HEK293 (cell line): ENCODE measurements at regions not wholly inside any gene's neighbourhood (a gene's known extent, or its start where the extent isn't known, plus 50 kb on each side); places are given as distances from the start of the nearest gene placed in this dataset.

Experiments used
- CTCF ChIA-PET: fragments of 350-600 bp; formaldehyde crosslinking; extraction: SDS; loops from one replicate; lab custom pipeline; 2021; ENCODE audit warnings: antibody characterized with exemption; lab: Yijun Ruan, JAX
- POLR2A ChIA-PET: fragments of 300-600 bp; formaldehyde crosslinking; extraction: SDS; loops from one replicate; lab custom pipeline; 2020; ENCODE audit warnings: antibody characterized with exemption, inconsistent platforms; lab: Yijun Ruan, JAX
- H3K27ac ChIP-seq: fragments of 200-500 bp; sonication (Bioruptor generic); 2 replicates; pipeline ENCODE4 v1.5.1; 2014; ENCODE audit warnings: low read depth, low read length, control low read depth, inconsistent platforms; ENCODE audit errors: extremely low read depth
- H3K36me3 ChIP-seq, 2 experiments: fragments of 200-500 bp in 1 of 2; sonication (Bioruptor generic) in 1 of 2; 1 replicate in 1 of 2; 2 replicates in 1 of 2; pipeline ENCODE4 v1.5.1; 2014 to 2017; ENCODE audit warnings: inconsistent platforms in 2 of 2, low read length in 2 of 2; ENCODE audit not compliant: control insufficient read depth in 2 of 2, insufficient read depth in 1 of 2
- H3K4me1 ChIP-seq: fragments of 200-500 bp; sonication (Bioruptor generic); 2 replicates; pipeline ENCODE4 v1.5.1; 2014; ENCODE audit warnings: mild to moderate bottlenecking, low read length, inconsistent platforms; ENCODE audit not compliant: control insufficient read depth, insufficient read depth
- H3K4me3 ChIP-seq: 2 replicates; pipeline ENCODE4 v1.5.1; 2011; ENCODE audit warnings: low read depth, mild to moderate bottlenecking, control low read depth, low read length, moderate library complexity
- H3K9me3 ChIP-seq: fragments of 200-500 bp; sonication (Bioruptor generic); 2 replicates; pipeline ENCODE4 v1.5.1; 2014; ENCODE audit warnings: low read depth, low read length, inconsistent platforms; ENCODE audit not compliant: control insufficient read depth, insufficient read depth
- HOXA7 ChIP-seq: sonication (generic); formaldehyde crosslinking; IDR thresholded peaks from 2 replicates; pipeline ENCODE4 v1.8.1; 2022; ENCODE audit warnings: missing genetic modification reagents, borderline replicate concordance
- IKZF3 ChIP-seq: fragments of 450-650 bp; IDR thresholded peaks from 2 replicates; pipeline ENCODE4 v1.5.0; 2018; ENCODE audit warnings: missing biosample characterization, mild to moderate bottlenecking, missing genetic modification characterization, moderate library complexity
- KLF16 ChIP-seq: fragments of 450-650 bp; formaldehyde crosslinking; IDR thresholded peaks from 2 replicates; pipeline ENCODE4 v1.5.1; 2017; ENCODE audit warnings: missing biosample characterization, missing genetic modification characterization
- KLF7 ChIP-seq: fragments of 450-650 bp; formaldehyde crosslinking; IDR thresholded peaks from 2 replicates; pipeline ENCODE4 v1.5.1; 2016; ENCODE audit warnings: missing biosample characterization, missing genetic modification characterization, borderline replicate concordance
- KLF8 ChIP-seq: fragments of 450-650 bp; formaldehyde crosslinking; IDR thresholded peaks from 2 replicates; pipeline ENCODE4 v1.5.1; 2016; ENCODE audit warnings: missing biosample characterization, missing genetic modification characterization
- REPIN1 ChIP-seq: fragments of 450-650 bp; formaldehyde crosslinking; IDR thresholded peaks from 2 replicates; pipeline ENCODE4 v1.5.1; 2017; ENCODE audit warnings: missing biosample characterization, missing genetic modification characterization, low read depth
- SP3 ChIP-seq: fragments of 450-650 bp; formaldehyde crosslinking; IDR thresholded peaks from 2 replicates; pipeline ENCODE4 v1.5.1; 2016; ENCODE audit warnings: missing biosample characterization, missing genetic modification characterization
- TCF7L2 ChIP-seq: IDR thresholded peaks from 2 replicates; pipeline ENCODE4 v1.6.1; 2011; ENCODE audit warnings: low read depth, mild to moderate bottlenecking, inconsistent platforms, low read length, moderate library complexity, borderline replicate concordance
- ZNF133 ChIP-seq: fragments of 450-650 bp; formaldehyde crosslinking; IDR thresholded peaks from 2 replicates; pipeline ENCODE4 v1.5.1; 2016; ENCODE audit warnings: missing biosample characterization, missing genetic modification characterization
- ZNF214 ChIP-seq: fragments of 450-650 bp; formaldehyde crosslinking; IDR thresholded peaks from 2 replicates; pipeline ENCODE4 v1.5.1; 2017; ENCODE audit warnings: missing biosample characterization, mild to moderate bottlenecking, missing genetic modification characterization, borderline replicate concordance
- ZNF221 ChIP-seq: fragments of 450-650 bp; formaldehyde crosslinking; IDR thresholded peaks from 2 replicates; pipeline ENCODE4 v1.5.1; 2017; ENCODE audit warnings: missing biosample characterization, missing genetic modification characterization, borderline replicate concordance
- ZNF350 ChIP-seq: fragments of 450-650 bp; formaldehyde crosslinking; IDR thresholded peaks from 2 replicates; pipeline ENCODE4 v1.5.0; 2017; ENCODE audit warnings: missing biosample characterization, mild to moderate bottlenecking, missing genetic modification characterization
- ZNF544 ChIP-seq: fragments of 450-650 bp; formaldehyde crosslinking; IDR thresholded peaks from 2 replicates; pipeline ENCODE4 v1.5.0; 2017; ENCODE audit warnings: missing biosample characterization, missing genetic modification characterization
- ZNF585B ChIP-seq: fragments of 450-650 bp; formaldehyde crosslinking; IDR thresholded peaks from 2 replicates; pipeline ENCODE4 v1.5.1; 2016; ENCODE audit warnings: missing biosample characterization, missing genetic modification characterization
- ZNF596 ChIP-seq: fragments of 450-650 bp; IDR thresholded peaks from 2 replicates; pipeline ENCODE4 v1.5.0; 2018; ENCODE audit warnings: missing biosample characterization, mild to moderate bottlenecking, missing genetic modification characterization, moderate library complexity
- ZNF626 ChIP-seq: fragments of 450-650 bp; sonication (Bioruptor Pico); formaldehyde crosslinking; IDR thresholded peaks from 2 replicates; pipeline ENCODE4 v1.5.1; 2018; ENCODE audit warnings: missing biosample characterization, missing genetic modification characterization, inconsistent platforms
- ZNF629 ChIP-seq: fragments of 450-650 bp; formaldehyde crosslinking; IDR thresholded peaks from 2 replicates; pipeline ENCODE4 v1.5.1; 2017; ENCODE audit warnings: missing biosample characterization, missing genetic modification characterization
- ZNF654 ChIP-seq: fragments of 450-650 bp; formaldehyde crosslinking; IDR thresholded peaks from 2 replicates; pipeline ENCODE4 v1.5.1; 2016; ENCODE audit warnings: low read depth, missing biosample characterization, missing genetic modification characterization
- ZNF707 ChIP-seq: fragments of 450-650 bp; formaldehyde crosslinking; IDR thresholded peaks from 2 replicates; pipeline ENCODE4 v1.5.1; 2016; ENCODE audit warnings: missing biosample characterization, missing genetic modification characterization
- ZNF792 ChIP-seq: fragments of 450-650 bp; formaldehyde crosslinking; IDR thresholded peaks from 2 replicates; pipeline ENCODE4 v1.5.1; 2016; ENCODE audit warnings: missing biosample characterization, missing genetic modification characterization
- ZSCAN30 ChIP-seq: fragments of 450-650 bp; IDR thresholded peaks from 2 replicates; pipeline ENCODE4 v1.5.1; 2018; ENCODE audit warnings: missing biosample characterization, mild to moderate bottlenecking, missing genetic modification characterization, moderate library complexity
- TF ChIP-seq, protein P1 (sequence below): fragments of 450-650 bp; formaldehyde crosslinking; IDR thresholded peaks from 2 replicates; pipeline ENCODE4 v1.5.1; 2017; ENCODE audit warnings: missing biosample characterization, missing genetic modification characterization
- TF ChIP-seq, protein P2 (sequence below): fragments of 450-650 bp; formaldehyde crosslinking; IDR thresholded peaks from 2 replicates; pipeline ENCODE4 v1.5.1; 2016; ENCODE audit warnings: missing biosample characterization, missing genetic modification characterization
- TF ChIP-seq, protein P3 (sequence below): fragments of 450-650 bp; formaldehyde crosslinking; IDR thresholded peaks from 2 replicates; pipeline ENCODE4 v1.5.1; 2016; ENCODE audit warnings: missing biosample characterization, missing genetic modification characterization
- TF ChIP-seq, protein P4 (sequence below): fragments of 450-650 bp; formaldehyde crosslinking; optimal IDR thresholded peaks from 2 replicates; pipeline ENCODE3; 2016; ENCODE audit warnings: missing biosample characterization, mild to moderate bottlenecking, missing genetic modification characterization

DNA sequence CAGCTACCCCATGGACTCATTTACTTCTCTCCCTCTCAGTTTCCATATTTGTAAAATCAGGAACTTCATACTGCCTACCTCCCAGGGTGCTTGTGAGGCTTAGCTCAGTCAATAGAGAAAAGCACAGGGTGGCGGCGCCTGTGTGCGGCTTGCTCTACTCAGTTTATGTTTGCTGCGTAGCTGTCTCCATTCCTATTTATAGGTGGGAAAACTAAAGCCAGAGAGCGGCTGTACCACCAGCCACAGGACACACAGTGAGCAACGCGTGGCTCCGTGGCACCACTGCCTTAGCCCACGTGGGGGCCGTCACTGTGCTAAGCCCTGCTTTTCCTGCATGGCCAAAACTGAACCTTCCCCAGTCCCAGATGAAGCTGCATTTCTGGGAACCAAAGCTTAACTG, 292.4 kb downstream of the TEX29 start:
- H3K9me3 ChIP-seq = no peaks in the 10 kb centered on the region
- H3K4me3 ChIP-seq = no peak overlapping the region
- H3K36me3 ChIP-seq = no peaks in the 10 kb centered on the region
- ChIA-PET CTCF (interaction anchor here (0.7 kb wide), 1 partner anchor 996 kb away, joined by 3 read pairs; no protein-coding TSS in a partner anchor), POLR2A (no interaction called here)
- H3K4me1 ChIP-seq = no peaks in the 10 kb centered on the region
- H3K27ac ChIP-seq = no peak overlapping the region
- TF ChIP-seq KLF8 (tag by site-specific recombination) (no peak), HOXA7 (no peak), ZNF596 (no peak), TCF7L2 (no peak), ZNF792 (tag by site-specific recombination) (no peak), ZNF221 (tag by site-specific recombination) (no peak), ZNF654 (no peak), REPIN1 (tag by site-specific recombination) (no peak), ZNF133 (tag by site-specific recombination) (no peak), IKZF3 (tag by site-specific recombination) (no peak)
- TF ChIP-seq, protein P1, sequence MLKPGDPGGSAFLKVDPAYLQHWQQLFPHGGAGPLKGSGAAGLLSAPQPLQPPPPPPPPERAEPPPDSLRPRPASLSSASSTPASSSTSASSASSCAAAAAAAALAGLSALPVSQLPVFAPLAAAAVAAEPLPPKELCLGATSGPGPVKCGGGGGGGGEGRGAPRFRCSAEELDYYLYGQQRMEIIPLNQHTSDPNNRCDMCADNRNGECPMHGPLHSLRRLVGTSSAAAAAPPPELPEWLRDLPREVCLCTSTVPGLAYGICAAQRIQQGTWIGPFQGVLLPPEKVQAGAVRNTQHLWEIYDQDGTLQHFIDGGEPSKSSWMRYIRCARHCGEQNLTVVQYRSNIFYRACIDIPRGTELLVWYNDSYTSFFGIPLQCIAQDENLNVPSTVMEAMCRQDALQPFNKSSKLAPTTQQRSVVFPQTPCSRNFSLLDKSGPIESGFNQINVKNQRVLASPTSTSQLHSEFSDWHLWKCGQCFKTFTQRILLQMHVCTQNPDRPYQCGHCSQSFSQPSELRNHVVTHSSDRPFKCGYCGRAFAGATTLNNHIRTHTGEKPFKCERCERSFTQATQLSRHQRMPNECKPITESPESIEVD = no peak

DNA sequence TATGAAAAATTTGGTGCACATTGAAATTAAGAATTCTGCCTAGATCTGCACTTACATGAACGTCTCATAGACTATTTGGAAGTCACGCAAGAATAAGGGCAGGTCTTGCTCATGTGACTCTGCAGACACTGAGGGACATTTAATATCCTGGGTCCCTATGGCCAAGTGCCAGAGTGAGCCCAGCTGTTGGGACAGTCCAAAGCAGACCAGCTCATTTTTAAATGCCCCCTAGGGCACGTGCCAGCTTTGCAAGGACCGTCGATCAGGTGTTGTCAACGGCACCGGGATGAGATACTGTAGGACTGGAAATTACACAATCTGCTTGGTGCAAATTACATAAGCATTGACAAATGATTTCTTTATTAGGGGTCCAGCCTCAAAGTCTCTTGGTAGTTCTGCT, 293.6 kb downstream of the TEX29 start:
- no peaks in the 10 kb centered on the region for H3K9me3 ChIP-seq
- no peaks in the 10 kb centered on the region for H3K36me3 ChIP-seq
- no peak overlapping the region for H3K4me3 ChIP-seq
- H3K4me1 ChIP-seq = no peaks in the 10 kb centered on the region
- POLR2A ChIA-PET = no interaction called here
- TF ChIP-seq ZNF585B (tag by site-specific recombination) (no peak), ZNF707 (no peak), ZNF626 (tag by site-specific recombination) (no peak), ZNF629 (no peak), ZNF350 (no peak), SP3 (tag by site-specific recombination) (no peak), KLF16 (tag by site-specific recombination) (no peak), ZSCAN30 (tag by site-specific recombination) (no peak), ZNF214 (no peak), ZNF544 (tag by site-specific recombination) (no peak), KLF7 (tag by site-specific recombination) (no peak)
- TF ChIP-seq, protein P2, sequence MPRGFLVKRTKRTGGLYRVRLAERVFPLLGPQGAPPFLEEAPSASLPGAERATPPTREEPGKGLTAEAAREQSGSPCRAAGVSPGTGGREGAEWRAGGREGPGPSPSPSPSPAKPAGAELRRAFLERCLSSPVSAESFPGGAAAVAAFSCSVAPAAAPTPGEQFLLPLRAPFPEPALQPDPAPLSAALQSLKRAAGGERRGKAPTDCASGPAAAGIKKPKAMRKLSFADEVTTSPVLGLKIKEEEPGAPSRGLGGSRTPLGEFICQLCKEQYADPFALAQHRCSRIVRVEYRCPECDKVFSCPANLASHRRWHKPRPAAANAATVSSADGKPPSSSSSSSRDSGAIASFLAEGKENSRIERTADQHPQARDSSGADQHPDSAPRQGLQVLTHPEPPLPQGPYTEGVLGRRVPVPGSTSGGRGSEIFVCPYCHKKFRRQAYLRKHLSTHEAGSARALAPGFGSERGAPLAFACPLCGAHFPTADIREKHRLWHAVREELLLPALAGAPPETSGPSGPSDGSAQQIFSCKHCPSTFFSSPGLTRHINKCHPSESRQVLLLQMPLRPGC (tag by site-specific recombination) = no peak
- TF ChIP-seq, protein P3, sequence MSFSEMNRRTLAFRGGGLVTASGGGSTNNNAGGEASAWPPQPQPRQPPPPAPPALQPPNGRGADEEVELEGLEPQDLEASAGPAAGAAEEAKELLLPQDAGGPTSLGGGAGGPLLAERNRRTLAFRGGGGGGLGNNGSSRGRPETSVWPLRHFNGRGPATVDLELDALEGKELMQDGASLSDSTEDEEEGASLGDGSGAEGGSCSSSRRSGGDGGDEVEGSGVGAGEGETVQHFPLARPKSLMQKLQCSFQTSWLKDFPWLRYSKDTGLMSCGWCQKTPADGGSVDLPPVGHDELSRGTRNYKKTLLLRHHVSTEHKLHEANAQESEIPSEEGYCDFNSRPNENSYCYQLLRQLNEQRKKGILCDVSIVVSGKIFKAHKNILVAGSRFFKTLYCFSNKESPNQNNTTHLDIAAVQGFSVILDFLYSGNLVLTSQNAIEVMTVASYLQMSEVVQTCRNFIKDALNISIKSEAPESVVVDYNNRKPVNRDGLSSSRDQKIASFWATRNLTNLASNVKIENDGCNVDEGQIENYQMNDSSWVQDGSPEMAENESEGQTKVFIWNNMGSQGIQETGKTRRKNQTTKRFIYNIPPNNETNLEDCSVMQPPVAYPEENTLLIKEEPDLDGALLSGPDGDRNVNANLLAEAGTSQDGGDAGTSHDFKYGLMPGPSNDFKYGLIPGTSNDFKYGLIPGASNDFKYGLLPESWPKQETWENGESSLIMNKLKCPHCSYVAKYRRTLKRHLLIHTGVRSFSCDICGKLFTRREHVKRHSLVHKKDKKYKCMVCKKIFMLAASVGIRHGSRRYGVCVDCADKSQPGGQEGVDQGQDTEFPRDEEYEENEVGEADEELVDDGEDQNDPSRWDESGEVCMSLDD (tag by site-specific recombination) = no peak
- TF ChIP-seq, protein P4, sequence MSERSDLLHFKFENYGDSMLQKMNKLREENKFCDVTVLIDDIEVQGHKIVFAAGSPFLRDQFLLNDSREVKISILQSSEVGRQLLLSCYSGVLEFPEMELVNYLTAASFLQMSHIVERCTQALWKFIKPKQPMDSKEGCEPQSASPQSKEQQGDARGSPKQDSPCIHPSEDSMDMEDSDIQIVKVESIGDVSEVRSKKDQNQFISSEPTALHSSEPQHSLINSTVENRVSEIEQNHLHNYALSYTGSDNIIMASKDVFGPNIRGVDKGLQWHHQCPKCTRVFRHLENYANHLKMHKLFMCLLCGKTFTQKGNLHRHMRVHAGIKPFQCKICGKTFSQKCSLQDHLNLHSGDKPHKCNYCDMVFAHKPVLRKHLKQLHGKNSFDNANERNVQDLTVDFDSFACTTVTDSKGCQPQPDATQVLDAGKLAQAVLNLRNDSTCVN (tag by site-specific recombination) = no peak
- no peak overlapping the region for H3K27ac ChIP-seq
- CTCF ChIA-PET = no interaction called here
